GM23338 (cell line): ENCODE measurements at regions not wholly inside any gene's neighbourhood (a gene's known extent, or its start where the extent isn't known, plus 50 kb on each side); places are given as distances from the start of the nearest gene placed in this dataset.

Experiments
- ATAC-seq: fragments of 200-7000 bp; cut with Tn5 transposase; 3 replicates; pipeline ENCODE4 v1.9.1; 2020
- DNase-seq: peaks from one replicate; pipeline ENCODE4 v3.0.0-alpha.2; 2015; ENCODE audit warnings: low spot score
- H2AFZ ChIP-seq: fragments of 200-600 bp; sonication (generic); 2 replicates; pipeline ENCODE4 v1.8.0; 2016; ENCODE audit warnings: antibody characterized with exemption, mild to moderate bottlenecking, moderate library complexity
- H3F3A ChIP-seq: fragments of 200-600 bp; sonication (generic); replicated peaks from 2 replicates; pipeline ENCODE4 v1.8.0; 2017; ENCODE audit warnings: antibody characterized with exemption, mixed run types, low read depth
- H3K27ac ChIP-seq: fragments of 200-600 bp; sonication (generic); 2 replicates; pipeline ENCODE4 v1.6.1; 2016; ENCODE audit warnings: low read depth
- H3K27me3 ChIP-seq: fragments of 200-600 bp; sonication (generic); 2 replicates; pipeline ENCODE4 v1.8.0; 2016; ENCODE audit warnings: mild to moderate bottlenecking, mixed run types, moderate library complexity; ENCODE audit not compliant: insufficient read depth
- H3K36me3 ChIP-seq: fragments of 200-600 bp; sonication (generic); 2 replicates; pipeline ENCODE4 v1.8.0; 2016; ENCODE audit warnings: mild to moderate bottlenecking; ENCODE audit not compliant: insufficient read depth
- H3K4me1 ChIP-seq: fragments of 200-600 bp; sonication (generic); 2 replicates; pipeline ENCODE4 v1.8.0; 2016; ENCODE audit warnings: mild to moderate bottlenecking, moderate library complexity; ENCODE audit not compliant: insufficient read depth
- H3K4me2 ChIP-seq: fragments of 200-600 bp; sonication (generic); 2 replicates; pipeline ENCODE4 v1.7.1; 2017; ENCODE audit warnings: mixed run types
- H3K4me3 ChIP-seq: fragments of 200-600 bp; sonication (generic); 2 replicates; pipeline ENCODE4 v1.6.1; 2016; ENCODE audit warnings: mixed run types
- H3K79me2 ChIP-seq: fragments of 200-600 bp; sonication (generic); replicated peaks from 2 replicates; pipeline ENCODE4 v1.8.0; 2017; ENCODE audit warnings: mild to moderate bottlenecking; ENCODE audit not compliant: insufficient read depth
- H3K9me2 ChIP-seq: fragments of 200-600 bp; sonication (generic); 2 replicates; pipeline ENCODE4 v1.8.0; 2017; ENCODE audit not compliant: insufficient read depth
- H4K20me1 ChIP-seq: fragments of 200-600 bp; sonication (generic); replicated peaks from 2 replicates; pipeline ENCODE4 v1.8.0; 2017; ENCODE audit warnings: mild to moderate bottlenecking; ENCODE audit not compliant: insufficient read depth
- H3K27ac Mint-ChIP-seq: 2 replicates; pipeline ENCODE4 v1.8.0; 2020; ENCODE audit warnings: inconsistent platforms, mild to moderate bottlenecking, moderate library complexity, mixed read lengths
- H3K27me3 Mint-ChIP-seq: 3 replicates; pipeline ENCODE4 v1.8.0; 2022; ENCODE audit warnings: low read depth, mild to moderate bottlenecking, moderate library complexity, mixed read lengths, inconsistent platforms; ENCODE audit not compliant: insufficient read depth, poor library complexity
- H3K36me3 Mint-ChIP-seq: 3 replicates; pipeline ENCODE4 v1.8.0; 2021; ENCODE audit warnings: low read depth, mild to moderate bottlenecking, inconsistent platforms, moderate library complexity, mixed read lengths
- H3K4me1 Mint-ChIP-seq: 3 replicates; pipeline ENCODE4 v1.8.0; 2020; ENCODE audit warnings: mild to moderate bottlenecking, inconsistent platforms, mixed read lengths
- H3K4me3 Mint-ChIP-seq: 3 replicates; pipeline ENCODE4 v1.8.0; 2021; ENCODE audit warnings: moderate library complexity, mild to moderate bottlenecking, inconsistent platforms, mixed read lengths
- H3K9me3 Mint-ChIP-seq: 3 replicates; pipeline ENCODE4 v1.8.0; 2020; ENCODE audit warnings: moderate library complexity, mild to moderate bottlenecking, inconsistent platforms, mixed read lengths
- CREB1 ChIP-seq: fragments of 250-450 bp; sonication (Bioruptor Pico); IDR thresholded peaks from 2 replicates; pipeline ENCODE4 v1.5.0; 2020; ENCODE audit warnings: low read depth, mild to moderate bottlenecking, moderate library complexity
- CTCF ChIP-seq, 2 experiments: fragments of 200-600 bp in 1 of 2; sonication (generic) in 1 of 2; conservative IDR thresholded peaks; 2 replicates each; pipeline versions ENCODE4 v1.5.1 to v1.6.1; 2016 to 2017; ENCODE audit warnings: antibody characterized with exemption in 2 of 2, low read depth in 2 of 2, mild to moderate bottlenecking in 2 of 2, moderate library complexity in 1 of 2
- ETS1 ChIP-seq: IDR thresholded peaks from 2 replicates; pipeline ENCODE4 v1.6.1; 2016; ENCODE audit warnings: antibody characterized with exemption
- EZH2 ChIP-seq: fragments of 200-600 bp; sonication (generic); IDR thresholded peaks from one replicate; pipeline ENCODE4 v1.8.0; 2017; ENCODE audit warnings: antibody characterized with exemption, mild to moderate bottlenecking, low read depth; ENCODE audit not compliant: unreplicated experiment
- EZH2phosphoT487 ChIP-seq: fragments of 200-600 bp; sonication (generic); IDR thresholded peaks from one replicate; pipeline ENCODE4 v1.8.1; 2018; ENCODE audit warnings: antibody characterized with exemption; ENCODE audit not compliant: unreplicated experiment
- JUNB ChIP-seq: IDR thresholded peaks from one replicate; pipeline ENCODE4 v1.6.1; 2016; ENCODE audit warnings: antibody characterized with exemption; ENCODE audit not compliant: unreplicated experiment
- NANOG ChIP-seq: IDR thresholded peaks from 2 replicates; pipeline ENCODE4 v1.6.1; 2016; ENCODE audit warnings: antibody characterized with exemption, borderline replicate concordance
- POLR2AphosphoS5 ChIP-seq: IDR thresholded peaks from 2 replicates; pipeline ENCODE4 v1.6.1; 2016; ENCODE audit warnings: antibody characterized with exemption, low read depth
- REST ChIP-seq: IDR thresholded peaks from one replicate; pipeline ENCODE4 v1.6.1; 2018; ENCODE audit warnings: antibody characterized with exemption; ENCODE audit not compliant: unreplicated experiment
- STAT1 ChIP-seq: IDR thresholded peaks from one replicate; pipeline ENCODE4 v1.6.1; 2016; ENCODE audit warnings: antibody characterized with exemption; ENCODE audit not compliant: unreplicated experiment
- ZNF114 ChIP-seq: fragments of 250-450 bp; sonication (Bioruptor Pico); IDR thresholded peaks from 2 replicates; pipeline ENCODE4 v1.5.0; 2020; ENCODE audit warnings: mild to moderate bottlenecking, moderate library complexity
- ZNF462 ChIP-seq: fragments of 250-450 bp; sonication (Bioruptor Pico); IDR thresholded peaks from 2 replicates; pipeline ENCODE4 v1.5.0; 2020; ENCODE audit warnings: mild to moderate bottlenecking, moderate library complexity

- Mint-ChIP-seq H3K27ac (no peak overlapping the region), H3K4me1 (no peaks in the 10 kb centered on the region), H3K36me3 (peaks cover 35% of the 10 kb centered on the region), H3K9me3 (peaks cover 91% of the 10 kb centered on the region), H3K4me3 (no peak overlapping the region), H3K27me3 (peaks cover 1% of the 10 kb centered on the region)
- no peak overlapping the region for H3K4me3 ChIP-seq
- H3K27ac ChIP-seq, result no peak overlapping the region
- H3K27me3 ChIP-seq, result no peaks in the 10 kb centered on the region
- H2AFZ ChIP-seq, result no peak overlapping the region
- H4K20me1 ChIP-seq, result no peaks in the 10 kb centered on the region
- DNase-seq (no peak), ATAC-seq (no peak)
- no peaks in the 10 kb centered on the region for H3K4me1 ChIP-seq
- H3K9me2 ChIP-seq, result no peaks in the 10 kb centered on the region
- no peaks in the 10 kb centered on the region for H3K36me3 ChIP-seq
- H3K4me2 ChIP-seq, result no peak overlapping the region
- no peaks in the 10 kb centered on the region for H3F3A ChIP-seq
- no peak for TF ChIP-seq REST
- TF ChIP-seq ZNF114 (CRISPR knock-in tag), result no peak
- TF ChIP-seq CTCF (conservative IDR thresholded peaks at IDR 0.05; ENCODE audit: low read depth in 2 of 2), result no peak
- TF ChIP-seq EZH2, result no peak
- no peak for TF ChIP-seq NANOG
- no peak for TF ChIP-seq ZNF462
- TF ChIP-seq POLR2AphosphoS5, result no peak
- no peak for TF ChIP-seq ETS1
- TF ChIP-seq JUNB, result no peak
- no peak for TF ChIP-seq STAT1
- no peak for TF ChIP-seq EZH2phosphoT487
- TF ChIP-seq CREB1 (CRISPR knock-in tag), result no peak
- no peaks in the 10 kb centered on the region for H3K79me2 ChIP-seq
Observed at GRCh38 chr9:102069969-102070368, 331.5 kb upstream of the GRIN3A start.
